GM12872 (cell line): ENCODE measurements at regions not wholly inside any gene's neighbourhood (a gene's known extent, or its start where the extent isn't known, plus 50 kb on each side); places are given as distances from the start of the nearest gene placed in this dataset.

Experiments
- CTCF ChIP-seq: IDR thresholded peaks from 3 replicates; pipeline ENCODE4 v1.5.1; 2011; ENCODE audit warnings: low read depth, mild to moderate bottlenecking, low read length, moderate library complexity; ENCODE audit not compliant: insufficient read depth

GRCh38 chr16:60681043-60681442, 1355.2 kb downstream of the CDH8 start:
- no peak for TF ChIP-seq CTCF

GRCh38 chr16:60675022-60675421, 1361.2 kb downstream of the CDH8 start:
- TF ChIP-seq CTCF = no peak

GRCh38 chr16:60674241-60674640, 1362.0 kb downstream of the CDH8 start:
- TF ChIP-seq CTCF = no peak

- no peak for TF ChIP-seq CTCF
Measured at GRCh38 chr16:60655514-60656153, 1380.6 kb downstream of the CDH8 start.

GRCh38 chr16:60651346-60651745, 1384.9 kb downstream of the CDH8 start:
- no peak for TF ChIP-seq CTCF

- no peak for TF ChIP-seq CTCF
Measured at GRCh38 chr16:60648290-60648689, 1387.9 kb downstream of the CDH8 start.

GRCh38 chr16:60646631-60647030, 1389.6 kb downstream of the CDH8 start:
- TF ChIP-seq CTCF = no peak
